PC-3 (cell line): ENCODE measurements at regions not wholly inside any gene's neighbourhood (a gene's known extent, or its start where the extent isn't known, plus 50 kb on each side); places are given as distances from the start of the nearest gene placed in this dataset.

Experiments
- ATAC-seq: fragments of 200-7000 bp; cut with Tn5 transposase; 2 replicates; pipeline ENCODE4 v1.9.1; 2020; ENCODE audit warnings: mild to moderate bottlenecking, moderate library complexity
- BruUV-seq: library from RNA; stranded (reverse); fragments of 400-500 nt; replicated peaks from 2 replicates; lab custom pipeline; 2021; lab: Mats Ljungman, UMichigan
- CTCF ChIA-PET: fragments of 300-600 bp; sonication (Branson Sonifier 250); formaldehyde crosslinking; loops from one replicate; lab custom pipeline; 2022; ENCODE audit warnings: antibody characterized with exemption; lab: Charles Lee
- POLR2A ChIA-PET: fragments of 300-600 bp; sonication (Branson Sonifier 250); formaldehyde crosslinking; loops from one replicate; lab custom pipeline; 2022; ENCODE audit warnings: antibody characterized with exemption; ENCODE audit not compliant: unreplicated experiment; lab: Charles Lee
- DNase-seq: peaks from one replicate; pipeline ENCODE4 v3.0.0-alpha.2; 2015
- H2AFZ ChIP-seq: fragments of 300-600 bp; sonication (generic); 2 replicates; pipeline ENCODE4 v1.6.0; 2016; ENCODE audit warnings: antibody characterized with exemption, low read length
- H3F3A ChIP-seq: fragments of 300-600 bp; sonication (generic); one replicate; pipeline ENCODE4 v1.6.0; 2017; ENCODE audit warnings: antibody characterized with exemption, low read length, control low read depth, mild to moderate bottlenecking; ENCODE audit not compliant: unreplicated experiment
- H3K27ac ChIP-seq: fragments of 300-600 bp; sonication (generic); 2 replicates; pipeline ENCODE4 v1.5.1; 2016; ENCODE audit warnings: mild to moderate bottlenecking, low read length
- H3K27me3 ChIP-seq: fragments of 300-600 bp; sonication (generic); 2 replicates; pipeline ENCODE4 v1.6.1; 2016; ENCODE audit warnings: low read length, mixed read lengths
- H3K36me3 ChIP-seq: fragments of 300-600 bp; sonication (generic); 2 replicates; pipeline ENCODE4 v1.6.1; 2016; ENCODE audit warnings: low read depth, mixed run types, low read length, mixed read lengths
- H3K4me1 ChIP-seq: fragments of 300-600 bp; sonication (generic); 2 replicates; pipeline ENCODE4 v1.5.1; 2016; ENCODE audit warnings: low read length; ENCODE audit not compliant: insufficient read depth
- H3K4me2 ChIP-seq: fragments of 300-600 bp; sonication (generic); 2 replicates; pipeline ENCODE4 v1.6.0; 2016; ENCODE audit warnings: low read length
- H3K4me3 ChIP-seq: fragments of 300-600 bp; sonication (generic); 2 replicates; pipeline ENCODE4 v1.5.1; 2016; ENCODE audit warnings: mild to moderate bottlenecking, low read length, mixed read lengths
- H3K79me2 ChIP-seq: fragments of 300-600 bp; sonication (generic); 2 replicates; pipeline ENCODE4 v1.6.1; 2017; ENCODE audit warnings: low read length, mixed read lengths
- H3K9ac ChIP-seq: fragments of 300-600 bp; sonication (generic); 2 replicates; pipeline ENCODE4 v1.6.0; 2016; ENCODE audit warnings: mild to moderate bottlenecking, low read length
- H3K9me2 ChIP-seq: fragments of 300-600 bp; sonication (generic); replicated peaks from 2 replicates; pipeline ENCODE4 v1.6.1; 2016; ENCODE audit warnings: mixed run types, low read length, mixed read lengths
- H3K9me3 ChIP-seq: fragments of 300-600 bp; sonication (generic); 2 replicates; pipeline ENCODE4 v1.6.1; 2016; ENCODE audit warnings: low read length, mixed read lengths
- H4K20me1 ChIP-seq: fragments of 300-600 bp; sonication (generic); 2 replicates; pipeline ENCODE4 v1.6.1; 2016; ENCODE audit warnings: low read length, mixed read lengths
- CTCF ChIP-seq: fragments of 300-600 bp; sonication (generic); conservative IDR thresholded peaks from 2 replicates; pipeline ENCODE4 v1.5.1; 2017; ENCODE audit warnings: antibody characterized with exemption, low read depth, mild to moderate bottlenecking, low read length
- EZH2 ChIP-seq: fragments of 300-600 bp; sonication (generic); IDR thresholded peaks from one replicate; pipeline ENCODE4 v1.6.1; 2017; ENCODE audit warnings: antibody characterized with exemption, mild to moderate bottlenecking, low read length; ENCODE audit not compliant: unreplicated experiment
- EZH2phosphoT487 ChIP-seq: fragments of 300-600 bp; sonication (generic); IDR thresholded peaks from 2 replicates; pipeline ENCODE4 v1.6.1; 2018; ENCODE audit warnings: mild to moderate bottlenecking, antibody characterized with exemption, low read length, borderline replicate concordance
- intact Hi-C: fragments of 100-400 bp; cut with micrococcal nuclease; formaldehyde crosslinking; loops from 2 replicates; pipeline ENCODE4 v1.9.0; 2023

DNA sequence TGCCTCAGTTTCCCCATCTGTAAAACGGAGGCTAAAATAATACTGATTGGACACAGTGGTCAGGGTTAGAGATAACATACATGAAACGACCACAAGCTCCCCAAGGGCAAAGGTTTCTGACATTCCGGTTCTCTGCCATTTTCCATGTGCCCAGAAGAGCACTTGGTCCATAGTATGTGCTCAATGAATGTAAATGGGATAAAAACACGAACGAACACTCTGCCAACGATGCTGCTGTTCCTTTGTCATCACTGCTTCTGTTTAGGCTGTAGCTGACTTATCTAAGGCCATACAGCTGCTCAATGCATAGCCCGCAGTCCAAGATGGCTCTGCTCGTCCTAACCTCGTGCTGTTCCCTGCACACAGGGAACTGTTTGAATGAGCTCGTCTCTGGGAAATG, 102.0 kb downstream of the RMI2 start:
- Histone ChIP-seq H3K4me1 (no peaks in the 10 kb centered on the region), H3K36me3 (no peaks in the 10 kb centered on the region), H3K9me3 (no peaks in the 10 kb centered on the region), H3K79me2 (no peaks in the 10 kb centered on the region), H3K27ac (no peak overlapping the region), H4K20me1 (no peaks in the 10 kb centered on the region), H3K4me2 (no peak overlapping the region), H2AFZ (no peak overlapping the region), H3K27me3 (no peaks in the 10 kb centered on the region), H3K9ac (no peak overlapping the region), H3F3A (no peaks in the 10 kb centered on the region), H3K4me3 (no peak overlapping the region), H3K9me2 (no peaks in the 10 kb centered on the region)
- ChIA-PET POLR2A (no interaction called here), CTCF (no interaction called here)
- ATAC-seq (no peak), DNase-seq (no peak)
- intact Hi-C loops: no loop called here
- TF ChIP-seq CTCF: no peak
- TF ChIP-seq EZH2: no peak
- TF ChIP-seq EZH2phosphoT487: no peak
- no TSS peak for BruUV-seq

DNA sequence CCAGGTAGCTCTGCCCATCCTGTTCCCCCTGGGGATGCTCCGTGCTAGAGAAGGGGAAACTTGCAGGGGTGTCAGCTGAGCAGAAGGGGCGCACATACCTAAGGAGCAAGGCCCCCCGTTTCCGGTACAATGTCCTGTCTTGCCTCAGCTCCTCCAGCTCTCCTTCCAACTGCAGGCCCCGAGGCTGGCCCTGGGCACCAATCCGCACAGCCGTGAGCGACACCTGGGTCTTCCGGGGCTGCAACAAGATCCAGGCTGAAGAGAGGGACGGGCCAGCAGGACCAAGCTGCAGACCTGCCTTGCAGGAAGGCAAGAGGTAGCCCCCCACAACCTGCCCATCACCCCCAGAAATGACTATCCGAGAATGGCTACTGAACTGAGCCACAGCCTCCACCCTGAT, 102.6 kb downstream of the RMI2 start:
- no TSS peak for BruUV-seq
- intact Hi-C loops: no loop called here
- Histone ChIP-seq H3K9me2 (no peaks in the 10 kb centered on the region), H3K27ac (no peak overlapping the region), H2AFZ (no peak overlapping the region), H3K4me2 (no peak overlapping the region), H3K27me3 (no peaks in the 10 kb centered on the region), H3K4me3 (no peak overlapping the region), H3K79me2 (no peaks in the 10 kb centered on the region), H3K9ac (no peak overlapping the region), H3F3A (no peaks in the 10 kb centered on the region), H3K36me3 (no peaks in the 10 kb centered on the region), H3K9me3 (no peaks in the 10 kb centered on the region), H4K20me1 (no peaks in the 10 kb centered on the region), H3K4me1 (no peaks in the 10 kb centered on the region)
- TF ChIP-seq CTCF (no peak), EZH2 (no peak), EZH2phosphoT487 (no peak)
- ATAC-seq: no peak
- DNase-seq: no peak
- ChIA-PET POLR2A (no interaction called here), CTCF (no interaction called here)

GRCh38 chr16:11448796-11449416, 103.6 kb downstream of the RMI2 start:
- Histone ChIP-seq H3K4me3 (no peak overlapping the region), H3K27ac (no peak overlapping the region), H3K79me2 (no peaks in the 10 kb centered on the region), H3K9me3 (no peaks in the 10 kb centered on the region), H3K27me3 (peaks cover 9% of the 10 kb centered on the region; the same call in 1 of the 2 replicates), H3K4me1 (no peaks in the 10 kb centered on the region), H3K9me2 (no peaks in the 10 kb centered on the region), H3F3A (no peaks in the 10 kb centered on the region), H2AFZ (no peak overlapping the region), H3K36me3 (no peaks in the 10 kb centered on the region), H3K9ac (no peak overlapping the region), H3K4me2 (no peak overlapping the region), H4K20me1 (no peaks in the 10 kb centered on the region)
- ATAC-seq (no peak), DNase-seq (no peak)
- TF ChIP-seq EZH2: no peak
- TF ChIP-seq CTCF: no peak
- no peak for TF ChIP-seq EZH2phosphoT487
- intact Hi-C loops: no loop called here
- no TSS peak for BruUV-seq
- CTCF ChIA-PET: no interaction called here
- POLR2A ChIA-PET: no interaction called here
